Stimulated activated naive CD8-positive, alpha-beta T cell treated with anti-CD3 and anti-CD28 coated beads, Interleukin-15, Interleukin-2, amounts not matched to agents 100 ng/mL and 50 ng/mL, for 24 hours (primary cell): ENCODE measurements at regions not wholly inside any gene's neighbourhood (a gene's known extent, or its start where the extent isn't known, plus 50 kb on each side); places are given as distances from the start of the nearest gene placed in this dataset.

Source experiments
- H3K27ac Mint-ChIP-seq: one replicate; pipeline ENCODE4 v1.8.0; 2021; ENCODE audit warnings: mild to moderate bottlenecking, mixed read lengths
- H3K27me3 Mint-ChIP-seq: one replicate; pipeline ENCODE4 v1.8.0; 2021; ENCODE audit warnings: mixed read lengths
- H3K36me3 Mint-ChIP-seq: one replicate; pipeline ENCODE4 v1.8.0; 2021; ENCODE audit warnings: low read depth, mixed read lengths
- H3K4me1 Mint-ChIP-seq: one replicate; pipeline ENCODE4 v1.8.0; 2021; ENCODE audit warnings: low read depth, mixed read lengths
- H3K4me3 Mint-ChIP-seq: one replicate; pipeline ENCODE4 v1.8.0; 2021; ENCODE audit warnings: mild to moderate bottlenecking, mixed read lengths
- H3K9me3 Mint-ChIP-seq: one replicate; pipeline ENCODE4 v1.8.0; 2021; ENCODE audit warnings: mixed read lengths

GRCh38 chr5:54725391-54726280 is 208.1 kb downstream of the SNX18 start:
- peaks cover 4% of the 10 kb centered on the region for H3K4me1 Mint-ChIP-seq
- no peak overlapping the region for H3K27ac Mint-ChIP-seq
- no peaks in the 10 kb centered on the region for H3K9me3 Mint-ChIP-seq
- no peaks in the 10 kb centered on the region for H3K27me3 Mint-ChIP-seq
- no peak overlapping the region for H3K4me3 Mint-ChIP-seq
- H3K36me3 Mint-ChIP-seq = no peaks in the 10 kb centered on the region

GRCh38 chr5:54722846-54723433 is 205.4 kb downstream of the SNX18 start:
- H3K4me1 Mint-ChIP-seq = peaks cover 13% of the 10 kb centered on the region
- no peak overlapping the region for H3K27ac Mint-ChIP-seq
- no peaks in the 10 kb centered on the region for H3K36me3 Mint-ChIP-seq
- H3K27me3 Mint-ChIP-seq = no peaks in the 10 kb centered on the region
- no peaks in the 10 kb centered on the region for H3K9me3 Mint-ChIP-seq
- H3K4me3 Mint-ChIP-seq = no peak overlapping the region

DNA sequence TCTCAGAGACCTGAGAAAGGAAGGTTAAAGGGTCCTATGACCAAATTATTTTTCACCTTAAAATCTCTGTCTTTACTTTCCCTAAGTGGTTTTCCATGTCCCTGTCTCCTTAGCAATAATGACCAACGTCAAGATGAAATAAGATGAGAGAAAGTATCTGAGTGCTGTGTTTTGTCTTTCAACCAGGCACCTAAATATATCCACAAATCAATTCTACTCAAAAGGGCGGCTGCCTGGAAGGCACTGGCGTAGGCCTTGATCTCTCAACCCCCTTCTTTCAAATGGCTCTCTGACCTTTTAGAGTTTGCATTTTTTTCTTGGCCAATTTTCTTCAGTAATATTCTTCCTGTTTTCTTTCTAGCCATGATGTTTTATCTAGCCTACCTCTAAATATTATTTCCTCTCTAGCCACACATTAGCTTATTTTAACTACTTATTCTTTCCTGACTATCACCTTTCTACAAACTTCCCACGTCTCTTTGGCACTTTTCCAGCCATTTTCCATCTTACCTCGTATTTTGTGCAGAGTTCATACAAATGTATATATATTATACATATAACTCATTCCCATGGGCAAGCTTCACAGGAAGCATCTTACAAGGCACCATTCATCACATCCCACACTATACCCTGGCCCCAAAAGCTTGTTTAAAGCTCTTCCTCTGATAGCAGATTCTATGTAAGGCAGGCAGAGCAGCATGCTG is 204.5 kb downstream of the SNX18 start:
- Mint-ChIP-seq H3K4me3 (no peak overlapping the region), H3K27ac (no peak overlapping the region), H3K4me1 (peaks cover 18% of the 10 kb centered on the region), H3K9me3 (no peaks in the 10 kb centered on the region), H3K36me3 (no peaks in the 10 kb centered on the region), H3K27me3 (no peaks in the 10 kb centered on the region)

DNA sequence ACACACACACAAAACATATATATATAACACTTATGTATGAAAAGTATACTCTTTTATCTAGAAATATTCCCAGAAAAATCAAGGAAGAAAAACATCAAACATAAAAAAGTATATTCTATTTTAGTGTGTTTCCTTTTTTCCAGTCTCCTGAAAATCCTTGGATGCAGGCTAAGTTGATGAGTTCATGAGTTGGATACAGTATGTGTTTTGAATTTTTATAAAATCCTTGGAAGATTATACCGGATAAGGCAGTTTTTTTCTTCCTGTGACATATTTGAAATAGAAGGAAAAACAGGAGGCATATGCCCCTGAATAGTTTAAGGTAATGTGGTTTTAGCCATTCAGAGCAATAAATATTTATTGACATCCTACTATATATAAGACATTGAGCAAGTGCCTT is 203.6 kb downstream of the SNX18 start:
- no peaks in the 10 kb centered on the region for H3K9me3 Mint-ChIP-seq
- H3K27ac Mint-ChIP-seq = no peak overlapping the region
- H3K4me1 Mint-ChIP-seq = peaks cover 18% of the 10 kb centered on the region

GRCh38 chr5:54720341-54720740 is 202.8 kb downstream of the SNX18 start:
- Mint-ChIP-seq H3K4me1 (peaks cover 18% of the 10 kb centered on the region), H3K27me3 (no peaks in the 10 kb centered on the region), H3K36me3 (peaks cover 4% of the 10 kb centered on the region), H3K4me3 (no peak overlapping the region), H3K27ac (peak overlapping the region; percentile 19), H3K9me3 (no peaks in the 10 kb centered on the region)

More for the DNA sequence above, 203.6 kb downstream of the SNX18 start:
- Mint-ChIP-seq H3K4me3 (no peak overlapping the region), H3K27me3 (no peaks in the 10 kb centered on the region), H3K36me3 (no peaks in the 10 kb centered on the region)

- Mint-ChIP-seq H3K36me3 (peaks cover 4% of the 10 kb centered on the region), H3K4me1 (peaks cover 18% of the 10 kb centered on the region), H3K27ac (no peak overlapping the region)
Measured at GRCh38 chr5:54719384-54720283, 202.1 kb downstream of the SNX18 start.

GRCh38 chr5:54718656-54719055 is 201.1 kb downstream of the SNX18 start:
- Mint-ChIP-seq H3K36me3 (peaks cover 4% of the 10 kb centered on the region), H3K27ac (peak overlapping the region; percentile 19)

More at GRCh38 chr5:54719384-54720283, 202.1 kb downstream of the SNX18 start:
- H3K4me3 Mint-ChIP-seq = no peak overlapping the region
- H3K27me3 Mint-ChIP-seq = no peaks in the 10 kb centered on the region
- H3K9me3 Mint-ChIP-seq = no peaks in the 10 kb centered on the region

GRCh38 chr5:54717870-54718269 is 200.3 kb downstream of the SNX18 start:
- H3K9me3 Mint-ChIP-seq = no peaks in the 10 kb centered on the region
- peak overlapping the region; percentile 36 for H3K27ac Mint-ChIP-seq
- no peak overlapping the region for H3K4me3 Mint-ChIP-seq
- H3K36me3 Mint-ChIP-seq = peaks cover 4% of the 10 kb centered on the region
- H3K27me3 Mint-ChIP-seq = no peaks in the 10 kb centered on the region
- peaks cover 18% of the 10 kb centered on the region for H3K4me1 Mint-ChIP-seq

More at GRCh38 chr5:54718656-54719055, 201.1 kb downstream of the SNX18 start:
- no peaks in the 10 kb centered on the region for H3K9me3 Mint-ChIP-seq
- H3K4me3 Mint-ChIP-seq = no peak overlapping the region
- no peaks in the 10 kb centered on the region for H3K27me3 Mint-ChIP-seq
- peaks cover 18% of the 10 kb centered on the region for H3K4me1 Mint-ChIP-seq

- Mint-ChIP-seq H3K36me3 (peaks cover 4% of the 10 kb centered on the region), H3K4me1 (peaks cover 18% of the 10 kb centered on the region), H3K9me3 (no peaks in the 10 kb centered on the region), H3K27ac (peak overlapping the region; percentile 36), H3K4me3 (no peak overlapping the region), H3K27me3 (no peaks in the 10 kb centered on the region)
Measured at GRCh38 chr5:54717459-54717858, 199.9 kb downstream of the SNX18 start.

GRCh38 chr5:54713923-54714581 is 196.5 kb downstream of the SNX18 start:
- Mint-ChIP-seq H3K36me3 (peaks cover 4% of the 10 kb centered on the region), H3K27me3 (no peaks in the 10 kb centered on the region), H3K4me1 (peaks cover 11% of the 10 kb centered on the region)

GRCh38 chr5:54709096-54709495 is 191.5 kb downstream of the SNX18 start:
- Mint-ChIP-seq H3K9me3 (no peaks in the 10 kb centered on the region), H3K36me3 (no peaks in the 10 kb centered on the region), H3K4me3 (no peak overlapping the region), H3K27ac (no peak overlapping the region), H3K27me3 (no peaks in the 10 kb centered on the region), H3K4me1 (peaks cover 2% of the 10 kb centered on the region)

More at GRCh38 chr5:54713923-54714581, 196.5 kb downstream of the SNX18 start:
- Mint-ChIP-seq H3K27ac (no peak overlapping the region), H3K9me3 (no peaks in the 10 kb centered on the region), H3K4me3 (no peak overlapping the region)

- Mint-ChIP-seq H3K27ac (no peak overlapping the region), H3K4me3 (no peak overlapping the region)
Measured at GRCh38 chr5:54707841-54708240, 190.3 kb downstream of the SNX18 start.

GRCh38 chr5:54705994-54706653 is 188.6 kb downstream of the SNX18 start:
- Mint-ChIP-seq H3K27ac (no peak overlapping the region), H3K9me3 (no peaks in the 10 kb centered on the region), H3K4me1 (peaks cover 8% of the 10 kb centered on the region)

More at GRCh38 chr5:54707841-54708240, 190.3 kb downstream of the SNX18 start:
- H3K27me3 Mint-ChIP-seq = no peaks in the 10 kb centered on the region
- H3K36me3 Mint-ChIP-seq = no peaks in the 10 kb centered on the region
- H3K4me1 Mint-ChIP-seq = peaks cover 8% of the 10 kb centered on the region
- no peaks in the 10 kb centered on the region for H3K9me3 Mint-ChIP-seq

More at GRCh38 chr5:54705994-54706653, 188.6 kb downstream of the SNX18 start:
- Mint-ChIP-seq H3K27me3 (no peaks in the 10 kb centered on the region), H3K4me3 (no peak overlapping the region), H3K36me3 (no peaks in the 10 kb centered on the region)
